ENCODE measurements at regions not wholly inside any gene's neighbourhood (a gene's known extent, or its start where the extent isn't known, plus 50 kb on each side); places are given as distances from the start of the nearest gene placed in this dataset.

DNA sequence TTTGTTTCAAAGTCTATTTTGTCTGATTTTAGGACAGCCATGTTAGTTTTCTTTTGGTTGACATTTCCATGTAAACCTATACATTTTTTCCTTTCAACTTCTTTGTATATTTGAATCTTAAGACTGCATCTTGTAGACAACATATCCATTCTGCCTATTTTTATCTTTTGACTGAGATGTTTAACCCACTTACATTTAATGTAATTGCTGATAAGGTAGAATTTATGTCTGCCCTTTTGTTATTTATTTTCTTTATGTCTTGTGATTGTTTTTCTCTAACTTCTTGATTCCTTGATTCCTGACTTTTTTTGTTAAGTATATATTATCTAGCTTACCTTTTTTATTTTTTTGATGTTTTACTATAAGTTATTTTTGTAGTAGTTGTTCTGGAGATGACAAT, 542.5 kb downstream of the SUCLG1 start:
- TF ChIP-seq, protein P1, sequence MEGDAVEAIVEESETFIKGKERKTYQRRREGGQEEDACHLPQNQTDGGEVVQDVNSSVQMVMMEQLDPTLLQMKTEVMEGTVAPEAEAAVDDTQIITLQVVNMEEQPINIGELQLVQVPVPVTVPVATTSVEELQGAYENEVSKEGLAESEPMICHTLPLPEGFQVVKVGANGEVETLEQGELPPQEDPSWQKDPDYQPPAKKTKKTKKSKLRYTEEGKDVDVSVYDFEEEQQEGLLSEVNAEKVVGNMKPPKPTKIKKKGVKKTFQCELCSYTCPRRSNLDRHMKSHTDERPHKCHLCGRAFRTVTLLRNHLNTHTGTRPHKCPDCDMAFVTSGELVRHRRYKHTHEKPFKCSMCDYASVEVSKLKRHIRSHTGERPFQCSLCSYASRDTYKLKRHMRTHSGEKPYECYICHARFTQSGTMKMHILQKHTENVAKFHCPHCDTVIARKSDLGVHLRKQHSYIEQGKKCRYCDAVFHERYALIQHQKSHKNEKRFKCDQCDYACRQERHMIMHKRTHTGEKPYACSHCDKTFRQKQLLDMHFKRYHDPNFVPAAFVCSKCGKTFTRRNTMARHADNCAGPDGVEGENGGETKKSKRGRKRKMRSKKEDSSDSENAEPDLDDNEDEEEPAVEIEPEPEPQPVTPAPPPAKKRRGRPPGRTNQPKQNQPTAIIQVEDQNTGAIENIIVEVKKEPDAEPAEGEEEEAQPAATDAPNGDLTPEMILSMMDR (conservative IDR thresholded peaks at IDR 0.05): no peak
- no peak overlapping the region for H3K27ac ChIP-seq

DNA sequence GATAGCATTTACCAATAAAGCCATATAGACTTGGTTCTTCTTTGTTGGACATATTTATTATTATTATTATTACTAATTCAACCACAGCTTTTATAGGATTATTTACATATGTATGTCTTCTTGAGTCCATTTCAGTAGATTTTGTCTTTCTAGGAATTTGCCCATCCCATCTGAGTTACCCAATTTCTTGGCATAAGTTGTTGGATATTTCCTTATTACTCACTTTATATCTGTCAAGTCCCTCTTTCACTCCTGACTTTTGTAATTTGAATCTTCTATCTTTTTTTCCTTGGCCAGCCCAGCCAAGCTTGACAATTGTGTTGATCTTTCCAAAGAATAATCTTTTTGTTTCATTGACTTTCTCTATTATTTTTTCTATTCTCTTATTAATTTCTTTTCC, 543.7 kb downstream of the SUCLG1 start:
- H3K27ac ChIP-seq: no peak overlapping the region
- TF ChIP-seq, protein P1 (conservative IDR thresholded peaks at IDR 0.05): no peak

DNA sequence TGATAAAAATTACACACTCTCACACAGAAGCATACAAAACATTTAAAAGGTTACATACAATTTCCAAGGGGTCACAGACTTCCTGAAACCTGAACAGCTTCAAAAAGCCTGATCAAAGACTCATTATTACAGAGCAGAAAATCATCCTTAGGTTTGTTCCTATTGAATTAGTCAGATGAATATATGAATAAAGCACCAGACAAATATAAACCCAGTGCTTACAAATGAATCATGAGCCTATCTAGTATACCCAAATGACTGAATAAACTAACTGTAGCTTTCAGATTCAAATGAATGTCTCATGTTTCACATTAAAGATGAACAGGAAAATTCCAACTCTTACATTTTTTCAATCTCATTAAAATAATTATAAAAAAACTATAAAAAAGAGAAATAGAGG, 550.3 kb downstream of the SUCLG1 start:
- TF ChIP-seq, protein P1 (conservative IDR thresholded peaks at IDR 0.05): no peak
- H3K27ac ChIP-seq: no peak overlapping the region

DNA sequence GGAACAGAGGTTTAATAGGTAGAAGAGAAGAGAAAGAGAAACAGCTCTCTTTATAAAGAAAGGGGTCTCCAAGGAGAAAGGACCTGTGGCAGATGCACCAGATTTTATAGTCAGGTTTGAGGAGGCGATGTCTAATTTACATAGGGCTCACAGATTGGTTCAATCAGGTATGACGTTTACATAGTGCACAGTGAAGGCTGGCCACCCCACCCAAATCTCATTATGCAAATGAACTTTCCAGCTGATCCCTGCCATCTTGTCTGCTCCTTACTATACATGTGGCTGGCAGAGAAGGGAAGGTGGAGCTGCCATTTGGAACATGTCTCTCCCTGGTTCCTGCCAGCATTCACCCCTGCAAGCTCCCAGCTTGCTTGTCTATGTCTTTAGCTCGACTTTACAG, 557.8 kb downstream of the SUCLG1 start:
- TF ChIP-seq, protein P1 (conservative IDR thresholded peaks at IDR 0.05): no peak
- H3K27ac ChIP-seq: no peak overlapping the region

DNA sequence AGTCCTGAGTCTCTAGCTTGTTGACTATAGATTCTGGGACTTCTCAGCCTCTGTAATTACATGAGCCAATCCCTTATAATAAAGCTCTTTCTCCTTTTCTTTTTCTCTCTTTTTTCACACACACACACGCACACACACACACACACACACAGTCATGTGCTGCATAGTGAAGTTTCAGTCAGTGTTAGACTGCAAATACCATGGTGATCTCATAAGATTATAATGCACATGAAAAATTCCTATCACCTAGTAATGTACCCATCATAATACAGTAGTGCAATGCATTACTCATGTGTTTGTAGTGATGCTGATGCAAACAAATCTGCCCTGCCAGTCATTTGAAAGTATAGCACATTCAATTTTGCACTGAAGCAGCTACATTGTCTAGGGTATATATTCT, 558.2 kb downstream of the SUCLG1 start:
- no peak overlapping the region for H3K27ac ChIP-seq
- TF ChIP-seq, protein P1 (conservative IDR thresholded peaks at IDR 0.05): no peak

DNA sequence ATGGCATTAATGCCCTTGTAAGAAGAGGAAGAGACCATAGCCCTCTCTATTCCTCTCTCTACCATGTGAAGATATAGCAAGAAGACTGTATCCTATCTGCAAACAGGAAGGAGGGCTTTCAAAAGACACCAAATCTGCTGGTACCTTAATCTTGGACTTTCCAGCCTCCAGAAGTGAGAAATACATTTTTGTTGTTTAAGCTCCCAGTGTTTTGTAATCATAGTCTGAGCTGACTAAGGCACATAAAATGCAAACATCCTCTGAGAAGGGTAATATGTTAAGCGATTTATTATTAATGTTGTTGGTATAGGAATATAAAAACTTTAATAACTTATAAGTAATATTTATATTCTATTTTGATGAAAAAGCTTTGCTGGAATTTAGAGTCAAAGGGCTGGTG, 559.8 kb downstream of the SUCLG1 start:
- no peak overlapping the region for H3K27ac ChIP-seq
- TF ChIP-seq, protein P1 (conservative IDR thresholded peaks at IDR 0.05): no peak

DNA sequence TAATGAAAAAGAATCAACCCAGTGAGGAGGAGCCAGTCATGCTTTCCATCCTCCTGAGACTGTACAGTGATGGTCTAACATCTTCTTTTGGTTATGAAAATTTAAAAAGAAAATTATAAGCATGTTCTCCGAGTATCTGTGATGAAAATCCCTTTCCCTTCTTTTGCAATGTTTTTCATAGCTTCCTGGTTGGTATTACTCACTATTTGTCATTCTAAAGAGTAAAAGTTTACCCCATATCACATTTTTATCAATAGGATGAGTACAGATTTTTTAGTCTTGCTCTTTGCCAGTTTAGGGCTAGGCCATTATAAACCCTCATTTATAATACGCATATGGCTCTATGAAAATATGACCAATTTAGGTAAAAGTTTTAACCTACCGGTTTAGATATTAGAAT, 564.1 kb downstream of the SUCLG1 start:
- H3K27ac ChIP-seq: no peak overlapping the region
- TF ChIP-seq, protein P1 (conservative IDR thresholded peaks at IDR 0.05): no peak

DNA sequence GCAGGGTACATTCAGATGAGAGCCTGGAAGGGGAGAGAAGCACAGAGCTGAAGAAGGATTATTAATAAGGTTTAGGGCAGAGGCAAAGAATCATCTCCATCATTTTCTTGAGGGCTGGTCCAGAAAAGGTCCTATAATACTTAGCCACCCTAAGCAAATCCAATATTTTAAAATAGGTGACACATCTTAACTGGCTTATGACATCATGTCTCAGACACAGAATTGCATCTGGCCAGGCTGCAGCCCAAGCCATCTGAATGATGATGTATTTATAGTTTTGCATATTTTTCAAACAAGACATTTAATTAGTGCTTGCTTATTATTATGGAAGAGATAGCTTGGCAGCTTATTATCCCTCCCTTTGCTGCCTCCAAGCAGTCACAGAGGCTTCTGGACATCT, 571.3 kb downstream of the SUCLG1 start:
- TF ChIP-seq, protein P1 (conservative IDR thresholded peaks at IDR 0.05): no peak

More for the DNA sequence above, 571.3 kb downstream of the SUCLG1 start:
- H3K27ac ChIP-seq: no peak overlapping the region

Data from VCaP (cell line).